ENCODE measurements at regions not wholly inside any gene's neighbourhood (a gene's known extent, or its start where the extent isn't known, plus 50 kb on each side); places are given as distances from the start of the nearest gene placed in this dataset.
"Not testable (repeated sequence)": the region's sequence is repeated elsewhere in the genome, so short reads cannot be mapped to it uniquely, and the experiment has no call there.

DNA sequence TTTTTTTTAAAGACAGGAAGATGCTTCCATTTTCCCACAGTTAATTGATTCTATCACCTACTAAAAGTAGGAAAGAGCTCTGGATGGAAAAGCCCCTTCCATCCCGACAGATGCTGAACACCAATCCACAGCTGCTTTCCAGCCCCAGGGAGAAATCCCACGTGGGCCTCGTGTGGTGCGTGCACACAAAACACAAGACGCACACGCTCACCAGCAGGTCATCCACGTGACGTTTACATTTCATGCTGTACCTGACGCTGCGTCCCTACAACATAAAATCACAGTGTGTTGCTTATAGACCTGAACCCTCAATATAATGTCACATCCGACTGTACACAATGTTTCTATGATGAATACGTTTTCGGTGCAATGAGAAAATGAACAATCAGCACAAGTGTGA, 50.2 kb upstream of the DACT2 start:
- no peak for DNase-seq (ENCODE audit: extremely low read depth in 1 of 2, low read depth in 1 of 2)

DNA sequence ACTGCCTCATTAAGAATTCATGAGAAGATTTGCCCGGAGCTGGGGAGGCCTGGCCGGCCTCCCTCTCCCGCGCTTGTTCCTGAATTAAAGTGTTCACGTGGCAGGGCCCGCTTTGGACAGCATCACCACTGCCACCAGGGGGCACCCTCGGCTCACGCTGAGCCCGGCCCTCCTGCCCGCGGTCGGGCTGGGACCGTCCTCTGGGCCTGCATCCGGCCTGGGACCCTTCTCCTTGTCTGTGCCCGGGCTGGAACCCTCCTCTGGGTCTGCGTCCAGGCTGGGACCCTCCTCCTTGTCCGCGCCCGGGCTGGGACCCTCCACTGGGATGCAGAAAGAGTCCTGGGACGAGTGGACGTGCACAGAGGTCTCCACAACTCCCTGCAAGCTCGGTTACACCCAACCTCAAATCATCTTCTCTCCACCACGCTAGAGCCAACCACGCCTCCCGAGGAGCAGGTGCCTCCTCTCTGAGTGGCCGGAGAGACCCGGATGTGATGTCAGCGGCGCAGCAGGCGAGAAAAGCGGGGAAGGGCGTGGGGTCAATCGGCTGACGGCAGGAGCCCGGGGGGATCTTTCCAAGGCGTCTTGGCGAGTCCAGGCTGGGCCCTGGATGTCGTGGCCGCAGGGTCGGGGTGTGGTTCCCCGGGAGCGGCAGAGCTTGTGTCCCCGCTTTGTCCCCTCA, 50.9 kb upstream of the DACT2 start:
- DNase-seq (ENCODE audit: extremely low read depth in 1 of 2, low read depth in 1 of 2): peak; percentile 8 to 35

- DNase-seq (ENCODE audit: extremely low read depth in 1 of 2, low read depth in 1 of 2): no peak
Observed at GRCh38 chr6:168371185-168371584, 51.6 kb upstream of the DACT2 start.

- DNase-seq (ENCODE audit: extremely low read depth in 1 of 2, low read depth in 1 of 2): no peak
Observed at GRCh38 chr6:168371618-168371980, 52.0 kb upstream of the DACT2 start.

DNA sequence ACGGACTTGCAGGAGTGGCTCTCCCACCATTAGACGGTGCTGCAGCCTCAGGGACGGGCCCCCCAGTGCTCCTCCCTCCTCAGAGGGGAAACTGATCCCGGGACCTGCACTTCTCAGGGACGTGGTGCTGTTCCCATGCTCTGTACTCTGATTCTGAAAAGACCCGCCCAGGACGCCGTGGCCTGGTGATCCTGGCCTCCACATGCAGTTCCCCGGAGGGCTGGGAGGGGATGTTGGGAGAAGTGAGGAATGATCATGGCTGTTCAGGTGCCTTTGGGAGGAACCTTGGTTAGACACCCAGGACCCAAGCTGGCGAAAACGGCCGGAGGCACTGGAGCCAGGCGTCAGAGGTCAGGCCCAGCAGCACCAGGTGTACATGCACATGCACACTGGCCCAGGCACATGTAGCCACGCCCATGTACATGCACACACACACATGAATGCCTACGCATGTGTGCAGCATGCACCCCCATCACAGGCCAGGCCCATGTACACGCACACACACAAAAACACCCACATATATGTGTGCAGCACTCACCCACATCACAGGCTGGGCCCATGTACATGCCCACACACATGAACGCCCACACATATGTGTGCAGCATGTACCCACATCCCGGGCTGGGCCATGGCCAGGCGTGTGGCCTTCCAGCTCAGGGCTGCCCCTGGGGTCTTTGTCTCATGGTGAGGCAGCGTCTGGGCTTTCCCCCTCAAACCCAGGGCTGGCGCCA, 52.6 kb upstream of the DACT2 start:
- no peak for DNase-seq (ENCODE audit: extremely low read depth in 1 of 2, low read depth in 1 of 2)

DNA sequence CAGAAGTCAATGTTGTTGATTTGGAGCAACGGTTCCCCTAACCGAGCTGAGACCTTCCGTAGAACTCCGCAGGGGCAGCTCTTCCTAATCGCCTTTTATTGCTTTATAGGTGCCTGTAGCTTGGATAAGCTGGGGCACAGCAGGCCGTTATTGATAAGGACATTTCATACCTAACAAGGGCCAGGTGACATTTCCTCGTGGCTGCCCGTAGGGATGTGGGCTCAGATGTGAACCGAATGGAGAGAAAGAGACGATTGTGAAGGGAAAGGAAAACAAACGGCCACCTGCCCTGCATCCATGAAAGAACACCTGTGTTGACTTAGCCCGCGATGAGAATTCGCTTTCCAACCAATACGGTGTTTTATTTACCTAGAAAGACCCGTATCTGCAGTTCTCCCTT, 53.3 kb upstream of the DACT2 start:
- no peak for DNase-seq (ENCODE audit: extremely low read depth in 1 of 2, low read depth in 1 of 2)

- no peak for DNase-seq (ENCODE audit: extremely low read depth in 1 of 2, low read depth in 1 of 2)
Observed at GRCh38 chr6:168373389-168373788, 53.8 kb upstream of the DACT2 start.

DNA sequence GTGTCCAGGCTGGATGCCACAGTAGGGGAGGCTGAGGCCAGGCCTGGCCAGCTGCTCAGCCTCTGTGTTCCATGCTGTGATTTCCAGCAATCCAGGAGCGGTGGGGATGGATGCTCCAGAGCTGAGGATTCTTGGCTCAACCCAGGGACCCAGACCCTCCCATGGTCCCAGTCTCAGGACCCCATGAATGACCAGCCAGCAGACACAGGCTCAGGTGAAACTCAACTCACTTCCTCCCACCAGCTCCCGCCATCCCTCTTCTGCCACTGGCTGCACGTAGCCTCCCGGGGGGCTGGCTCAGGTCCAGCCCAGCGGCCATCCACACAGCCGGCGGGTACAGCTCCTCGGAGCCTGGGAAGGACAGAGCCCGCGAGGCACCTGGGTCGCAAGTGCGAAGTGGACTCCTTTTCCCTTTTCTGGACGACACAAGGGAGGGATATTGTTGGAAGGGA, 54.5 kb upstream of the DACT2 start:
- DNase-seq (ENCODE audit: extremely low read depth in 1 of 2, low read depth in 1 of 2): no peak

GRCh38 chr6:168374541-168375071, 55.0 kb upstream of the DACT2 start:
- DNase-seq (ENCODE audit: extremely low read depth in 1 of 2, low read depth in 1 of 2): no peak

DNA sequence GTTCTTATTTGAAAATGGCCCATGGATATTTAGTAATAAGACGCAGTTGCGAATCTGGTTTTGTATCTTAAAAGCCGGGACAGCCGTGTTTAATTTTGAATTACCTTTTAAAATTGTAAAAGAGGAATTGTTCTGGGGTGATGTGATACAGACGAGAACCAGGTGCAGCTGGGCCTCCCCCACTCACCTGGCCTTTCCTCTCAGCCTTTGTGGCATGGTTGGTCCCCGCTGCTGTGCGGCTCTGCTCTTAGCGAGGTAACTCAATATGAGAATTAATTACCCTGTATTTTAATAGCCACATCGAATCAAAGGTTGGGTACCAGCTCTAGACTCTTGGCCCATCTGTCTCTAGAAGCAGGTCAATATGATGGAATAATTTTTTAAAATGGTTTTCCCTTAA, 56.5 kb upstream of the DACT2 start:
- no peak for DNase-seq (ENCODE audit: extremely low read depth in 1 of 2, low read depth in 1 of 2)

- no peak for DNase-seq (ENCODE audit: extremely low read depth in 1 of 2, low read depth in 1 of 2)
Observed at GRCh38 chr6:168376811-168377483, 57.4 kb upstream of the DACT2 start.

DNA sequence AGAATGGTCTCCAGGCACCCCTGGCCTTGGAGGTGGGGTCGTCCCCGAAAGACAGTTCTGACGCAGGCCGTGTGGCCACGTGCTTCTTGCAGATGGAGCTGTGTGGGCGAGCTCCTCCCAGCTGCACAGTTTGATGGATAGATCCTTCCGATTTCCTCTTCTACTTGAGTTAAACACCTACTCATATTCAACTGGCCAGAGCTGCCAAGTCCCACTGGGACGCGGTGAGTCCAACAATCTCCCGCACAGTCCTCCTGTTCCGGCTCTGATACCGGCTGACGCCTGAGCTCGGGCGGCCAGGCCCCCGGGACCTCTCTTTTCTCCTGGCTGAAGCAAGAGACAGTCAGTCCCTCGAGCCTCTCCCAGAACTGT, 57.9 kb upstream of the DACT2 start:
- no peak for DNase-seq (ENCODE audit: extremely low read depth in 1 of 2, low read depth in 1 of 2)

DNA sequence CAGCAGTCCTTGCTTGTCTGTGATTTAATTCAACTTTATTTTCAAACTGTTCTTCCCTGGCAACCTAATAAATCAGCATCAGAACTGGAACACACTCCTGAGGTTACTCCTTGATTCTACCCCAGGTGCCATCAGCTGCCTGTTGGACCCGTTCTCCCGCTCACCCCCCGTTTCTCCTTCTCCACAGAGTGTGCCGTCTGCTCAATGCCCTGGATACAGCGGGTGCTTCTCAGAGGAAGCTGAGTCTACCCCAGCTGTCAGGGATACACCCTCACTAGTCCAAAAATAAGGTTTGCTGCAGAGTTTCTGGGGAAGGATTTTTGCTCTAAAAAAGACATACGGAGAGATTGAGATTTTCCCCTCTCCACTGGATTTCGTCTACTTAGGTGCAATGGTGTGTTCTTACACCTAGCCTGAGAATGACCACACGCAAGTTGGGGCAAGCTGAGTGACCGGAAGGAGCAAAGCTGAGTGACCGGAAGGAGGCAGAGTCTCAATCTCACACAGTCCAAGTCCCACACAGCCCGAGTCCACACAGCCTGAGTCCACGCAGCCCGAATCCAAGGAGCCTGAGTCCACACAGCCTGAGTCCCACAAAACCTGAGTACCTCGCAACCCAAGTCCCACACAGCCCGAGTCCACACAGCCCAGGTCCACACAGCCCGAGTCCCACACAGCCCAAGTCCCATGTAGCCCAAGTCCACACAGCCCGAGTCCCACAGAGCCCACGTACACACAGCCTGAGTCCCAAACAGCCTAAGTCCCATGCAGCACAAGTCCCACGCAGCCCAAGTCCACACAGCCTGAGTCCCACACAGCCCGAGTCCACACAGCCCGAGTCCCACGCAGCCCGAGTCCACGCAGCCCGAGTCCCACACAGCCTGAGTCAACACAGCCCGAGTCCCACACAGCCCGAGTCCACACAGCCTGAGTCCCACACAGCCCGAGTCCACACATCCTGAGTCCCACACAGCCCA, 58.6 kb upstream of the DACT2 start:
- DNase-seq (ENCODE audit: extremely low read depth in 1 of 2, low read depth in 1 of 2): no peak

DNA sequence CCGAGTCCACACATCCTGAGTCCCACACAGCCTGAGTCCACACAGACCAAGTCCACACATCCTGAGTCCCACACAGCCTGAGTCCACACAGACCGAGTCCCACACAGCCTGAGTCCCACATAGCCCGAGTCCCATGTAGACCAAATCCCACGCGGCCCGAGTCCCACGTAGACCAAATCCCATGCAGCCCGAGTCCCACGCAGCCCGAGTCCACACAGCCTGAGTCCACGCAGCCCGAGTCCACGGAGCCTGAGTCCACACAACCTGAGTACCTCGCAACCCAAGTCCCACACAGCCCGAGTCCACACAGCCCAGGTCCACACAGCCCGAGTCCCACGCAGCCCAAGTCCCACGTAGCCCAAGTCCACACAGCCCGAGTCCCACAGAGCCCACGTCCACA, 60.0 kb upstream of the DACT2 start:
- not testable (repeated sequence) for DNase-seq (ENCODE audit: extremely low read depth in 1 of 2, low read depth in 1 of 2)

- DNase-seq (ENCODE audit: extremely low read depth in 1 of 2, low read depth in 1 of 2): not testable (repeated sequence)
Observed at GRCh38 chr6:168380166-168380955, 60.6 kb upstream of the SMOC2 start.

- no peak for DNase-seq (ENCODE audit: extremely low read depth in 1 of 2, low read depth in 1 of 2)
Observed at GRCh38 chr6:168380956-168381605, 59.9 kb upstream of the SMOC2 start.

- no peak for DNase-seq (ENCODE audit: extremely low read depth in 1 of 2, low read depth in 1 of 2)
Observed at GRCh38 chr6:168381726-168382458, 59.1 kb upstream of the SMOC2 start.

- DNase-seq (ENCODE audit: extremely low read depth in 1 of 2, low read depth in 1 of 2): no peak
Observed at GRCh38 chr6:168383062-168383854, 57.7 kb upstream of the SMOC2 start.

Data from activated CD8-positive, alpha-beta memory T cell treated with anti-CD3 and anti-CD28 coated beads for 1 hour (primary cell).